ENCODE measurements at regions not wholly inside any gene's neighbourhood (a gene's known extent, or its start where the extent isn't known, plus 50 kb on each side); places are given as distances from the start of the nearest gene placed in this dataset.

GRCh38 chr5:114252226-114252625, 109.6 kb upstream of the KCNN2 start:
- no peak for DNase-seq (ENCODE audit: low spot score)

DNA sequence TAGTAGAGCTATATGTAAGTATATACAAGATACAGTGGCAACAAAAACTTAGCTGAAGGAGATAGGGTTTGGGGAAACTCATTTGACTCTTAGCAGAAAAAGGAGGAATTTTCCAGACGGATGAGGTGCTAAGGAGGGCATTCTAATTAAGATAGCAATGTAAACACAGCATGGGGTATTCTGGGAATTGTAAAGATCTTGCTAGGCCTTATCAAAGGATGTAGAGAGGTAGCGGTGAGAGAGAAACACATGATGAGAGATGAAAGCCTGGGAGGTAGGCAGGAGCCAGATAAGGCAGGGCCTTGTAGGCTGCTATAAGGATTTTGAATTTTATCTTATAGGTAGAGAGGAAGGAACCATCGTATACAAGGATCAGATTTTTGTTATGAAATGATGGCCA, 106.6 kb upstream of the KCNN2 start:
- no peak for DNase-seq (ENCODE audit: low spot score)

DNA sequence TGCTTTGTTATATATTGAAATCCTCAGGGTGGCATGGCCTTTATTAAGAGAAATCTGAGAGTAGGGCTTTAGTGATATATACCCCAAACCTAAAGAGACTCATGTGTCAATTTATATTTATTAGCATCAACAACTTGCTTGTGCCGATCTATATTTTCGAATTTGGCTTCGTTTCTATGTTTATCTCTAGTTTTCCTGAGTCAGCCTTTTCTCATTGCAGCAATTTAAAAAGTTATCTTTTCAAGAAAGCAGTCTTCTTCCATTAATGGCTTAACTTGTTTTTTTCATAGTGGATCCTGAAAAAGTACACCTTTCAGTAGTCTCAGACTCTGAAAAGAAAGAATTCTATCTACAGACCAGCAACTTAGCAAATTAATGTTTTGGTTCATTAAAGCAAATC, 99.9 kb upstream of the KCNN2 start:
- no peak for DNase-seq (ENCODE audit: low spot score)

GRCh38 chr5:114265432-114266060, 96.3 kb upstream of the KCNN2 start:
- DNase-seq (ENCODE audit: low spot score) = no peak

GRCh38 chr5:114266374-114266773, 95.5 kb upstream of the KCNN2 start:
- no peak for DNase-seq (ENCODE audit: low spot score)

- no peak for DNase-seq (ENCODE audit: low spot score)
These were observed 65.7 kb upstream of the KCNN2 start for GRCh38 chr5:114296191-114296590.

GRCh38 chr5:114297915-114298314, 64.0 kb upstream of the KCNN2 start:
- DNase-seq (ENCODE audit: low spot score) = no peak

- DNase-seq (ENCODE audit: low spot score) = no peak
These were observed 56.3 kb upstream of the KCNN2 start for GRCh38 chr5:114305402-114306207.

GRCh38 chr5:114308017-114308416, 53.9 kb upstream of the KCNN2 start:
- no peak for DNase-seq (ENCODE audit: low spot score)

- DNase-seq (ENCODE audit: low spot score) = no peak
These were observed 53.4 kb upstream of the KCNN2 start for GRCh38 chr5:114308508-114308907.

DNA sequence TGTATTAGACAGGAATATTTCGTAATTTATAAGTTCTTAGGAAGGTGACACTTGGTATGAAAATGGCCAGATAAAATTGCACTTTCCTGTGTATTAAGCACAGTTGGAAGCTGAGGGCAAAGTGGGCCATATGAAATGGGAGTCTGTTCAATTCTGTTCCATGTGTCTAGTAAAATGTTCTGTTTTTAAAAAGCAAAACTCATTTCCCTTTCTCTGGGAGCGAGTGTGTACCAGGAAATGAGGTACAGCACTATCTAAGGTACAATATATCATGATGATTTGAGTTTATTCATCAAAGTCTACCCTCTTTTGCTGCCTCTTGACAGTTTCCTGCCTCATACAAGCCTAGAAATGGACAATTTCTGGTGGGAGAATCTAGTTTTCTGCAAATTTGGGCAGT, 51.2 kb upstream of the KCNN2 start:
- DNase-seq (ENCODE audit: low spot score) = no peak

DNA sequence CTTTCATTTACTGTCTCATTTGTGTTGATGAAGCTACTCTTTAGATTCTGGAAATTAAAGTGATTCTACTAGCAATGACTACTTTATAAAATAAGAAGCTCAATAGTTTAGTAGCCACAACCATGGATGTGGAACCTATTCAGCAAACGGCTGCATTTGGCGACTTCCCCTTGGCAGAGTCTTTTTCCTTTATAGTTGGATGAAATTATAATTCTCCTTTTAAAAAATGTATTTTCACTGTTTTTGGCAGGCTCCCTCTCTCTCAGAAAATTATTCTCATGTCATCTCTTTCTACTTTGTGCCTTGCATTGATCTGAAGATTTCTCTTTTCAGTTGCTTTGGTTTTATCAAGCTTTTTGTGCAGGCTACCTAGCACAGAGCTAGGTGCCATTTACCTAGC, 50.6 kb upstream of the KCNN2 start:
- no peak for DNase-seq (ENCODE audit: low spot score)

- no peak for DNase-seq (ENCODE audit: low spot score)
These were observed 49.9 kb upstream of the KCNN2 start for GRCh38 chr5:114311968-114312367.

All from CD4-positive, alpha-beta T cell treated with Interleukin-15 for 4 hours (primary cell).